GM19395 (cell line): ENCODE measurements at regions not wholly inside any gene's neighbourhood (a gene's known extent, or its start where the extent isn't known, plus 50 kb on each side); places are given as distances from the start of the nearest gene placed in this dataset.

ENCODE experiments used
- ATAC-seq: cut with Tn5 transposase; IDR thresholded peaks from one replicate; pipeline ENCODE4 v1.9.1; 2021; ENCODE audit warnings: mild to moderate bottlenecking, moderate library complexity; ENCODE audit not compliant: unreplicated experiment

DNA sequence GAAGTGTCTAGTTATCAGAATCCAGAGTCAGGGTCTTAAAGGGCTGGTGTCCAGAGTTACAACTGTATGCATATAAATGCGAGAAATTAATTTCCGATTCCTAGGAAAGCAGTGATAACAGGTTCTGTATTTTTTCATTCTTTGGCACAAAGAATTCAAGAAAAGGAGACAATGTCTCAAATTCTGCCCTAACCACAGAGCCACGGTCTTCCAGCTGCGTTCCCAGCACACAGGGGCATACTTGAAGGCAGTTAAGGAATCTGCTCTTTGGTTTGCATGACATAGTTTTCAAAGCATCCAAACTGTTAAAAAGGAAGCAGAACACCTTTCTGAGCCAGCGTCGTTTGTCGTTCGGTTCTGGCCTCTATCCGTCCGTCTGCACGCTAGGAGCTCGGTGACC is 416.9 kb upstream of the MKI67 start:
- ATAC-seq = no peak

DNA sequence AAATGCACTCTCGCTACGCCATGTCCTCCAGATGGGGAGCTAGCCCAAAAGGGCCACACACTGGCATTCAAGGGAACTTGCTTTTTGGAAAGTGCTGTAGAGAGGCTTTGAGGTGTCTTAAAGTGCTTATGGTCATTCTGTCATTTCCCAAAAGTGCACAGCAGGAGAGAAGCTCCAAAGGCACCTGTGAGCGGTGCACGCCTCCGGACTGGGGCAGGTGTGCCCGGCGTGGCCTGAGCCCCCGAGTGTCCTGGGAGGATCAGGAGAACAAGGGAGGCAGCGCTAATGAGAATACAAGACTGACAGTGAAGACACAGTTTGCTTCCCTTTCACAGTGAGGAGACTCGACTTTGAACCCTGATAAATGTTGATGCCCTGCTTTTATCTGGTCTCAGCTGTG is 419.0 kb upstream of the MKI67 start:
- ATAC-seq = no peak

DNA sequence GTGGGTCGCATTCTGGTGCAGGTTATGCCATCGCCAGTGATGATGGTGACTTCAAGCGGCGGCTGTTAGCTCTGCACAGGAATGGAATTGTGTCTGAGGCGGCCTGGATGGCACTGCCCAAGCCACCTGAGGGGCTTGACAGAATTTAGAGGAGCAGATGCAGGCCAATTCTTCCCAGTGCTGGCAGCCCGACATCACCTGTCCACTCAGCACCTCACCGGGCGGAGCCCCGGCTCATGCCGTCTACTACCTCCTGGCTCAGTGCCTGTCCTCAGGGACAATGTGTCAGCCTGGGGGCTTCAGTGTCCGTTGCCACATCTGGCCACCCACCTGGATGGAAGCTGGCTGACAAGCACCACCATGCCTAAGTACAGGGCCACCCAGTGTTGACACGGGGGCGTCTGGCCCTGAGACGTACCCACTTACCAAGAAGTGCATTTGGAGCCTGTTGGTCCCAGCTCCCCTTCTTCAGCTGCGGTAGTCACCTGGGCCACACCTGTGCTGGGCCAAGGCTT is 420.5 kb upstream of the MKI67 start:
- ATAC-seq = no peak

DNA sequence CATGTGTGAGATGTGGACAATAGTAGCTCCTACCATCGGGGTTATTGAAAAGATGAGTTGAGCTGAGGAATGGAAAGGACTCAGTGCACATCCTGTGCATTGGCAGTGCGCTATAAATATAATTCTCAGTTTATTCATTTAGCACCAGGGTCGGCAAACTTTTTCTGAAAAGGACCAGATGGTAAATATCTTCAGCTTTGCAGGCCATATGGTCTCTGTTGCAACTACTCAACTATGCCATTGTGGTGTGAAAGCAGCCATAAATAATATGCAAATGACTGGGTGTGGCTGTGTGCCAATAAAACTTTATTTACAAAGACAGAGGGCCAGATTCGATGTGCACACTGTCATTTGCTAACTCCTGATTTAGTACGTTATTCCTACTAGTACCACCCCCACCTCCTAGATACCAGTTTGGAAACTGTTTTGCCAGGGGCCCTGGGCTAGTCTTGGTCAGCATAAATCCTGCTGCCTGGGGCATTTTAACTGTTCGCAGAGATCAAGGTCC is 422.9 kb upstream of the MKI67 start:
- no peak for ATAC-seq

DNA sequence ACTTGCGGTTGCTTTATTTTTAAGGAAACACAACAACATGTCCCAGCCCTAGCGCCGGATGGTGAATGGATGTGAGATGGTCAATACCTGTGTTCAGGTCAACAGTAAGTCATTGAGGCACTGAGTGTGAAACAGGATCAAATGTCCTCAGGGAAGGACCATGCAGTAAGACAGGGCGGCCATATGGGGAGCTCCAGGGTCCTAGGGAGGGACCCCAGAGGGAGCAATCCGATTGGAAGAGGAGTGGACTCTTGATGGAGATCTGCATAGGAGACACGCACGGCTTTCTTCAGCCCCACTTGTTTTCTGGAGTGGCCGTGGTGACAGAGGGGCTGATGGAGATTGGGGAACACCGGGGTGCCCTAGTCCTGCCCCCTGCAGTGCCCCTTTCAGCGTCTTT is 423.8 kb upstream of the MKI67 start:
- no peak for ATAC-seq

DNA sequence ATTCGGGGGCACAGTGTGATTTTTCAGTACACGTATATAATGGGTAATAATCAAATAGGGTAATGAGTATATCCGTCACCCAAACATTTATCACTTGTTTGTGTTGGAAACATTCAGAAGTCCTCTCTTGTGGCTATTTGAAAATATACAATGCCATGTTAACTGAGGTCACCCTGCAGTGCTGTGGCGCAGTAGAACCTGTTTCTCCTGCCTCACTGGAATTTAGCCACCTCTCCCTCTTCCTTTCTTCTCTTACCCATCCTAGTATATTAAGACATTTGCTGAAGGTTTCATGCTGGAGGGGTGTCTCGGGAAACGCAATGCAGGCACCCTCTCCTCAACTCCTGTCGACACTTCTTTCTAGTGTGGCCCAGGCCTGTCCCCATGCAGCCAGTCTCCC is 425.3 kb upstream of the MKI67 start:
- no peak for ATAC-seq

DNA sequence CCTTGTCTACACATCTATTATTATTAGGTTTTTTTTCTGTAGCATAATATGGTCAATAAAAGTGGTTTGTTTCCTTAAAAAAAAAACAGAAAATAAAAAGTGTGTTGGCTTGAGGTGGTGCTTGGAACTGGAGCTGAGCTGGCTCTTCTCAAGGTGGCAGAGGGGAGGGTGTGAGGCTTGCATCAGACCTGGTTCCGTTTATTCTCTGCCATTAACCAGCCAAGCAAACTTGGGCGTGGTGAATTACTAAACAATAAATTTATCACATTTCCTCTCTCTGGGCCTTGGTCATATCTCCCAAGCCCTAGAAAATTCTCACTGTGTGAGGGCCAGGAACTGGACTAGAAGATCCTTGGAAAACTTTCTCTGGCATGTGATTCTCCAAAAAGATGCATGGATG is 427.5 kb upstream of the MKI67 start:
- no peak for ATAC-seq

DNA sequence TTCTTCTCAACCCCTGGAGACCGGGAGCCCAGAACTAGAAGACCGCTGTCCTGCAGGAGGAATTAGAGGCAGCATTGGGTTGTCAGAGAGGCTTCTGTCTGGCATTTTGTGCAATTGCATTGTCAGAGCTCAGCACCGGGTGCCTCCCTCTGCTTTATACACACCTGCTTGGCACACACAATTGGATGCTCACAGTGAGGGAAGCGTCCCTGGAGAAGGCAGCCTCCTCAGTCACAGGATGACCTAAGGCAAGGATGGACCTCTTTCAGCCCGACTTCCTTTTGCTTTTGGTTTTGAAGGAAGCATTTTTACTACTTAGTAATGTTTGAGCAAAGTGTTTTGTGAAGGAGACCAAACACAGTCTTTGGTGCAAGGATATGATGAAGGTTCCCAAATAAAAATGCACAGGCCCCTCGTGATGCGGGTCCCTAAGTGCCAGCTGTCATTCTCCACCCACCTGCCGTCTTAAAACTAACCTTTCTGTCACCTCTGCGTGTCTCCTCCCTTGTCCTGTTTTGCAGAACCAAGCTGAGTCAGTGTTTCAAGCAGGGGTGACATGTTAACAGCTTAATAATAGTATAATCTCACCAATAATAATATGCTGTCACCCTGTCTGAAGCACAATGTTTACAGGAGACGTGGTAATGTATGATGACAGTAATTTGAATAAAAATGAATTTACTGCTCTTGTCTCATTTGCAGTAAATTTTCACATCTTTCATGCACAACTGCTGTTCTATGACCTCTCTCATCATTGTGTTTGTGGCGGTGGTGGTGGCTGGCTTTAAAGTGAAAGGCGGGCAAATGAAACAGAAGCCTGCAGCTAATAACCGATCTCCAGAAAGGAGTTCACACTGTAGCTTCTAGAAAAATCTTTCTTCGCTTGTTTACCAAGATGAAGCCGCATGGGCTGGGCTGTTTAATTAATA is 430.2 kb upstream of the MKI67 start:
- no peak for ATAC-seq

DNA sequence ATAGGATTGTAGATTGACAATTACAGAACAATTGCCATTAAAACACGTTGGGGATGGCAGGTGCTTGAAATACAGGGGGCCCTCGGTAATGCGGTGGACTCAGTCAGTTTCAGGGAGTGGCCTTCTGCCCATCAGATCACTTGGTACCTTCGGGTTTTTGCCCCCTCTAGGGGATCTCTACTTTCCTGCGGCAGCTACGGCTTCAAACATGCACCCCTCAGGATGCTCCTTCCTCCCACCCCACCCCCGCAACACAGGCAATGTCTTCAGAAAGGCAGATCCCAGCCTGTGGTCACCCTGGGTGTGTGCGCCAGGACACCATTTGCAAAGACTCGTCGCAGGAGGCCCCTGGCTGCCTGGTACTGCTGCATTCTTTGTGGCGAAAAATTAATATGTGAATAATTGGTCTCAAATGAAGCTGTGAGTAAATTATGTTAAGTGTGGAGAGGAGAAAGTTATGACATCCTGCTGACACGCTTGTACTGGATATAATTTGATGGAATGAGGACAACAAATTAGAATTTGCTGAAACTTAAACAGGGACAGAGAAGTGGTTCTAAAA is 431.0 kb upstream of the MKI67 start:
- ATAC-seq = no peak

DNA sequence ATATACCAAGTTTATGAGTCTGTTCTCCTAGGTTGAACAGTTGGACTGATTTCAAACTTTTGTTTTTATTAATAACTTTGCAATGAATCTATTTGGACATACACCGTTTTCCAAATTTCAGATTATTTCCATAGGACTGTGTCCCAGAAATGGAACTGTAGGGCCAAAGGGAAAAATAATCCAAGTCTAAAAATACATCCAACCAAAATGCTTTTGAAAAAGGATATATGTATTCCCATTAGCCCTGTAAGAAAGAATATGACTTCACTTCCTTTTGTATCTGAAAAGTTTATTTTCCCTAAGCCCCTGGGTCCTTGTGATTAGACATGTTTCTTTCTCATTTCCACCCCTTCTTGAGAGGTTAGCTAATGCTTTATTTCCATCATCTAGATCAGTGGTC is 434.2 kb upstream of the MKI67 start:
- no peak for ATAC-seq

DNA sequence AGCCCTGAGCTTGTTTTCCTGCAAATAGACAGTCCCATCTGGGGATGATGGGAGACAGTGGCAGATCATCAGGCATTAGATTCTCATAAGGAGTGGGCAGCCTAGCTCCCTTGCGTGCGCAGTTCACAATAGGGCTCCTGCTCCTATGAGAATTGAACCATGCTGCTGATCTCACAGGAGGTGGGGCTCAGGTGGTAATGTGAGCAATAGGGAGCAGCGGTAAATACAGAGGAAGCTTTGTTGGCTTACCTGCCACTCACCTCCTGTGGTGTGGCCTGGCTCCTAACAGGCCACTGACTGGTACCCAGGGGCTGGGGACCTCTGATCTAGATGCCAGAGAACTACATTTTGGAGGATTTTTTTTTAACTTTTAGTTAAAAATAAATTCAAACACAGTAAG is 434.8 kb upstream of the MKI67 start:
- no peak for ATAC-seq

DNA sequence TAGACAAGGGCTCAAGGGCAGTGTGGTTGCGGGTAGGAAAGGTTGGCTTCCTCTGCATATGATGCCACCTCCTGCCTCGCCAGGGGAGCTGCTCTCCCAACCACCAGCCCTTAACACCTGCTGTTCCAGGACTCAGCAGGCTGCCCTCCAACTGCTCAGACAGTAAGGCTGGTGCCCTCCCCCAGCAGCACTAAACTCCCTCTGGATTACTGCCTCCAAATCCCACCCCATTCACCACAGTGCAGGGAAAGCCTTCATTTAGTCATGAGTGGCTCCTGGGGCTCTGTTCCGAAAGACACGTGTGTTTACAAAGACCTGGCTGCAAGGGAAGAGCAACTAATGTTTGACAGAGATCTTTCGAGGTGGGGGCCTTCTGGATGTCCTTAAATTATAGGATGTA is 437.2 kb upstream of the MKI67 start:
- ATAC-seq = no peak

DNA sequence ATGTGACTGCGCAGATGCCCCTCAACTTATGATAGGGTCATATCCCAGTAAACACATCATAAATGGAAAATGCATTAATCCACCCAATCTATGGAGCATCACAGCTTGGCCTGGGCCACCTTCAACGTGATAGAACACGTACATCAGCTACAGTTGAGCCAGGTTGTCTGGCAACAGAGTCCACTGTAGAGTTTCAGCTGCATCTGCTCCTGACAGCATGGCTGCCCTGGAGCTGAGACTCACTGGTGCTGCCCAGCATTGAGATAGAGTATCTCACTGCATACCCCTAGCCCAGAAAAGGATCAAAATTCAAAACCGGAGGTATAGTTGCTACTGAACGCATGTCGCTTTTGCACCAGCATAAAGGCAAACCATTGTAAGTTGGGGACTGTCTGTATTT is 437.7 kb upstream of the MKI67 start:
- ATAC-seq = no peak

DNA sequence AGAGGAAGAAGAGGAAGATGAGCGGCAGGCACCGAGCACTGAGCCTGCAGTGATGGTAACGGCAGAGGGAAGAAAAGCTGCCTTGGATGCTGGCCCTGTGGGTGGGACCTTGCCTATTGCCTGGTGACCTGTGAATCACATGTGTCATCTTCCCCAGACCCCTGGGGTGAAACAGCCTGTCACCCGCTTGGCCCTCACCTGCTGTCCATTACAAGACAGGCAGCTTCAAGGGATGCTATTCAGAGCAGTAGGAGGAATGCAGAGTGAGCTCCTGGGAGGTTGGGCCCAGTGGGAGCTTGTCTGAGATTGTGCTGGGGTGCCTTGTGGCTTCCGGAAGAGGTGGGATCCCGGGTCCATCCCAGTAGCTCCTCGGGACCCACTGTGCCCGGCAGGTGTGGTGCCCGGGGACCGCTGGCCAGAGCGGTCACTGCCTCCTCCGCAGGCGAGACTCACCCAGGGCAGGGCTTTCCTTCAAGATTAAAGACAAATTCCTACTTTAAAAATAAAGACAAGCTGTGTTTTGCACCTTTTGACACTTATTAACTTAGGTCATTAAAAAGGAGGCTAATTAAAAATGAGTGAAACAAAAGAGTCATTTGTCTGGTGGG is 440.2 kb upstream of the MKI67 start:
- no peak for ATAC-seq

DNA sequence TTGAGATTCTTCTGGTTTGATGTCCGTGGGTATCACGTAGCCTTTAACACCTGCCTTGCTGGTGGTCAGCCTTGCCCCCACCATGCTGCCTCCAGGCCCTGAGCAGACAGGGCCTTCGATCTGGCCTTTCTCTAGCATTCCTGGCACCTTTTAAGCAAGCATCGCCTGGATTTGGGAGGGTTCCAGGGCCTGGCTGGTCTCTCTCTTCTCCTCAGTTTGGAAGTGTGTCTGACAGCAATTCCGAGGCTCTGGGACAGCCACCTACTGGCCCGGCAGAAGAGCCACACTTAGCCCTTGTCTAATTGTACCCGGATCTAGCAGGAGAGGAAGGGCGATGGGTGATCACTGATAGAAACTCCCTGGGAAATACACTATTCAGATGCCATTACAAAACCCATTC is 441.3 kb upstream of the MKI67 start:
- no peak for ATAC-seq

DNA sequence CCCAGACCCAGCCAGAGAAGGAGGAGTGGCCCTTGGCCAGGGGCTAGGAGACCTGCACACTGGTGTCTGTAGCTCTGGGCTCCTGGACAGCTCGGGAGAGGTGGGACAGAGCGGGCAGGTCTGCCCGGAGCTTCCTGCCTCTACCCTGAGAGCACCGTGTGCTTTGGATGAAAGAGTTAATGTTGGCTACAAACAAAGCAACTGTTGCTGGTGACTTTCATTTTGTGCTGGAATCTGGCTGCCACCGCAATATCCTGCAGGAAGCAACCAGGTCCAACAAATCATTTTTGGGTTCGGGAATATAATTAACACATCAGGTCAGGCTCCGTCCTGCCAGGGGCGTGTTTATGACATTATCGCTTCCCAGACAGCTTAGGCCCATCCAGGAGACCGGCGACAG is 441.8 kb upstream of the MKI67 start:
- no peak for ATAC-seq

DNA sequence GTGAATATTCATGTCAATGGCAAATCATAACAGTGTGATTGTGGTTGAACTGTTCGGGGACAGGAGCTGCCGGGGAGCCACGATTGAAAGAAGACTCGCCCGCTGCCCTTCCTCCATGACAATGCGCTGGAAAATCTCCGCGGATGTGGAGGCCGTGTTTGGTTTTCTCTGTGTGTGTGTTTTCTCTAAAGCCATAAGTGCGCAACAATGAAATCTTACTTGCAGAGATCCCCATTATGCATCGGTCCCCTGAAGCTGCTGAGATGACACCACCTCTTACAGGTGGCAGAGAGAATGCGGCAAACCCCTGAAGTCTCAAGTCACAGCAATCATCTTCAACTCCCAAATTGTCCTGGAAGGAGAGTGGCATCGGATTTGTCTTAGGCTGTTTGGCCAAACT is 442.3 kb upstream of the MKI67 start:
- ATAC-seq = no peak

DNA sequence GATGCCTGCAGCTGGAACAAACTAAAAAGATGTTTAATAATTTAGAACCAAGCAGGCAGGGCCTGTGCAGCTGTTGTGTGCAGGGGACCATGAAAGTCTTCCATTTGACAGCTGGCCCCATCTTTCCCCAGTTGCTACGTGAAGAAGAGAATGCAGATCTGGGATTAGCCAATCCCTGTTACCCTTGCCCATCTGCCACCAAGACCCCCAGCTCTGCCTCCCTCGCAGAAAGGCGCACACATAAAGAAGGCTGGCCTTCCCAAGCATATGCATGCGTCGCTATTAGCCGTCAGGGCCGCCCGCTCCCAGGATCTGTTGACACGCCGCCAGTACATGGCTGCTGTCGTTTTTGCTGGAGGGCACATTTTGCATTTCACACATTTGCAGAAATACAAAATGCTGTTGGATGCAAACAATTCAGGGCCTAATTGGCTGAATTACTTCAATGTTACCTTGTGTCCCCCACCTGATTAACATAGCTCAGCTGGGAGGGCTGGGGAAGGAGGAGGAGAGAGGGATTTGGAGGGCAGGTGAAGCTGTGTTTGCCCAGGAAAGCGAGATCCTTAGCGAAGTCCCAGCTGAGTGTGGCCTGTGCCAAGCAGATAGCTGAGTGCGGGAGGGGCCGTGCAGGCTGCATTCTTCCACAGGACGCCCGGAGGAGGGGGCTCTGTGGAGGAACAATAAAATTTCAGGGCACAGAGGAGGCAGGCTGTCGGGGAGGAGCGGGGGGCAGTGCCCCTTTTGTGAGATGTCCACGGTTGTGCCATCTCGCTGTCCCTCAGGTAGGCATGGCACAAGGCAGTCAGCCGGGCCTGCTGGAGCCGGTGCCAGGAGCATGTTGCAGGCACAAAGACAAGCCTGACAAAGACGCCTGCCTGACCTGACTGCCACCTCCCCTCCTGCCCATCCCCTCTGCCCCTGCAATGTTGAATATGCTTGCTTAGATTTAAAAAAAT is 443.0 kb upstream of the MKI67 start:
- no peak for ATAC-seq

DNA sequence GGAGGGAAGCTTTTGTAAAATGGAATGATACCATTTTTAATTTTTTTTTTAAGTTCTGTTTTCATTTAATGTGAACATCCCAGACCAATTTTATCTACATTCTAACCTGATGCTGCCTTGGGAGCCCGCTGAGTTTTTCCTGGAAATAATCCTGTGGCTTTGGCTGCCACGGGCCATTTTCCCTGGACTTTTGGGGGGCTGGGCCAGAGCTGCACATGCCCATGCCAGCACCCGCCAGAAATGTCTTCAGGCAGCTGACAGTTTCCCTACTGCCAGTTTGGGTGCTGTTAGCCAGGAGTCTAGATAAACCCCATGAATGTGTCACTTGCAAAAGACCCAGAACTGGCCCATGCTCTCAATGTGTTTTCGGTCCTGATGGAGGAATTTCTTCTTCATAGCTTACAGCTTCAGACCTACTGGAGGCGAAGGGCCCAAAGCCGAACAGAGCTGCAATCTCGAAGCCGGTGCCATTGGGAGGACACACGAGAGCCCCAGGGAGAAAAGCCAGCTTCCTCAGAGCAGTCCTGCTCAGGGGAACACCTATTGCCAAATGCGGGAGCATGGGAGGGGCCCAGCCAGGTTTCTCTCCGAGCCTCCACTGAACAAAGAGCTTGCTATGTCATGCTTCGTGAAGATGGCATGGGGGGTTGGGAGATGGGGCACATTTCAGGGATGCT is 444.2 kb upstream of the MKI67 start:
- no peak for ATAC-seq

DNA sequence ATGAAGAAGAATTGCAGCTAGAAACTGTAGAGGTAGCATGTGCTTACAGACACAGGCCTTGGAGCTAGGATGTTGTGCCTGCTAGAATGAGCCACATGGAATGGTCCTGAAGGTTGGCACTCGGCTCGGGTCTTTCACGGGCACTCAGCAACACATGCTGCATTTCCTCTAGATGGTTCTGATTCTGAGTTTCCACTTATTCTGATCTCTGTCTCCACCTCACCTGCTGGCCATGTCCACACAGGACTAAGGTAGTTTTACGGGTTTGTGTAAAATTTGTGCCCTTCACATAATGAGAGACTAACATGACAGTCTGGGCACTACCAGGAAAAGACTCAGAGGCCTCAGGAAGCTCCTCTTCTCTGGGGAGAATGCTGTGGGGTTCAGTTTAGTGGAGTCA is 444.8 kb upstream of the MKI67 start:
- no peak for ATAC-seq
